ENCODE measurements at regions not wholly inside any gene's neighbourhood (a gene's known extent, or its start where the extent isn't known, plus 50 kb on each side); places are given as distances from the start of the nearest gene placed in this dataset.

GRCh38 chr15:70579766-70580165 lies 183.6 kb downstream of the UACA start:
- TF ChIP-seq CTCF (IDR thresholded peaks at IDR 0.05) (no peak), POLR2A (IDR thresholded peaks at IDR 0.05) (no peak)
